Brain microvascular endothelial cell (primary cell): ENCODE measurements at regions not wholly inside any gene's neighbourhood (a gene's known extent, or its start where the extent isn't known, plus 50 kb on each side); places are given as distances from the start of the nearest gene placed in this dataset.

ENCODE experiments used
- DNase-seq: peaks from one replicate; pipeline ENCODE4 v3.0.0-alpha.2; 2020
- H3K27ac ChIP-seq: fragments of 250-450 bp; sonication (Bioruptor Pico); 2 replicates; pipeline ENCODE4 v1.5.1; 2020; ENCODE audit warnings: mild to moderate bottlenecking, moderate library complexity
- H3K27me3 ChIP-seq: fragments of 250-450 bp; sonication (Bioruptor Pico); replicated peaks from 2 replicates; pipeline ENCODE4 v1.5.1; 2020; ENCODE audit warnings: mild to moderate bottlenecking
- H3K36me3 ChIP-seq: fragments of 250-450 bp; sonication (Bioruptor Pico); replicated peaks from 2 replicates; pipeline ENCODE4 v1.5.1; 2020; ENCODE audit warnings: mild to moderate bottlenecking
- H3K4me3 ChIP-seq: 2 replicates; pipeline ENCODE4 v1.5.1; 2011; ENCODE audit warnings: low read depth, mild to moderate bottlenecking, control low read depth, low read length, moderate library complexity
- CTCF ChIP-seq: IDR thresholded peaks from 2 replicates; pipeline ENCODE4 v1.5.1; 2011; ENCODE audit warnings: low read depth, mild to moderate bottlenecking, moderate library complexity, low read length, control low read depth, inconsistent platforms; ENCODE audit errors: missing control alignments
- in situ Hi-C: cut with HindIII; loops from 2 replicates; pipeline ENCODE4 v1.10.0; 2017; ENCODE audit warnings: low sequenced_read_pairs, low pct_ligation_motif_present

GRCh38 chr12:124726596-124727263 lies 136.9 kb downstream of the SCARB1 start:
- Histone ChIP-seq H3K36me3 (no peaks in the 10 kb centered on the region), H3K27ac (no peak overlapping the region), H3K27me3 (no peaks in the 10 kb centered on the region), H3K4me3 (no peak overlapping the region)
- no peak for TF ChIP-seq CTCF
- in situ Hi-C loops: no loop called here
- no peak for DNase-seq

- Histone ChIP-seq H3K27me3 (no peaks in the 10 kb centered on the region), H3K27ac (no peak overlapping the region), H3K36me3 (no peaks in the 10 kb centered on the region), H3K4me3 (no peak overlapping the region)
- DNase-seq: no peak
- no peak for TF ChIP-seq CTCF
- in situ Hi-C loops: no loop called here
Observed at GRCh38 chr12:124725597-124726237, 137.9 kb downstream of the SCARB1 start.

- in situ Hi-C loops: no loop called here
- Histone ChIP-seq H3K36me3 (no peaks in the 10 kb centered on the region), H3K27me3 (no peaks in the 10 kb centered on the region), H3K27ac (no peak overlapping the region), H3K4me3 (no peak overlapping the region)
- no peak for TF ChIP-seq CTCF
- DNase-seq: no peak
Observed at GRCh38 chr12:124725099-124725498, 138.6 kb downstream of the SCARB1 start.

GRCh38 chr12:124722878-124723277 lies 140.8 kb downstream of the SCARB1 start:
- DNase-seq: no peak
- in situ Hi-C loops: no loop called here
- Histone ChIP-seq H3K36me3 (no peaks in the 10 kb centered on the region), H3K4me3 (no peak overlapping the region), H3K27me3 (no peaks in the 10 kb centered on the region), H3K27ac (no peak overlapping the region)
- TF ChIP-seq CTCF: no peak

GRCh38 chr12:124721501-124722162 lies 142.0 kb downstream of the SCARB1 start:
- no peaks in the 10 kb centered on the region for H3K36me3 ChIP-seq
- no peaks in the 10 kb centered on the region for H3K27me3 ChIP-seq
- no peak for TF ChIP-seq CTCF
- in situ Hi-C loops: no loop called here
- H3K27ac ChIP-seq: no peak overlapping the region
- H3K4me3 ChIP-seq: no peak overlapping the region
- no peak for DNase-seq
